GM12872 (cell line): ENCODE measurements at regions not wholly inside any gene's neighbourhood (a gene's known extent, or its start where the extent isn't known, plus 50 kb on each side); places are given as distances from the start of the nearest gene placed in this dataset.

Source experiments
- TF ChIP-seq, protein P1 (sequence below): IDR thresholded peaks from 3 replicates; pipeline ENCODE4 v1.5.1; 2011; ENCODE audit warnings: low read depth, mild to moderate bottlenecking, low read length, moderate library complexity; ENCODE audit not compliant: insufficient read depth

DNA sequence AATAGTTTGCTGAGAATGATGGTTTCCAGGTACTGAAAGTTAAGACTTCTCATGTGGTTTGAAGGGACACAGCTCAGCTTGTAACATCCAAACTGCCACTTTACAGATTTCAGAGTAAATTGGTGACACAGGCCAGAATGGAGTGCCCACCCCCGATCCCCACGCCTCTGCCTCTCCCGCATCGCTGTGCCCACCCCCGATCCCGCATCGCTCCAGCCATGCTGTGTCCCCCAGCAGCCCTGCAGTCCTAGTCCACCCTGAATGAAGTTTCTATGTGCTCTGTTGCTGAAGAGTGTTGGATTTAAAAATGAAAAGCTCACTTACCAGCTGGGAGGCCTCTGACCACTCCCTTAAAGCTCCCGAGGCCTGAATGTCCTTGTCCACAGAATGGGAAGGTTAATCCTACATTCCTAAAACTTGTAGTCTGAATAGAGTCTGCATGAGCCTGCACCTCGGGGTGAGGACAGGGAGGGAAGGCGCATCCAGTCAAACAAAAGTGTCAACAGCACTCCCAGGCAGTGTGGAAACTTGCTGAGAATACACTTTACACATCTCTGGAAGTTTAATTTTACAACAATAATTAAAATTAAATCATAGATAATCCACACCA lies 176.4 kb upstream of the ID2 start:
- TF ChIP-seq, protein P1, sequence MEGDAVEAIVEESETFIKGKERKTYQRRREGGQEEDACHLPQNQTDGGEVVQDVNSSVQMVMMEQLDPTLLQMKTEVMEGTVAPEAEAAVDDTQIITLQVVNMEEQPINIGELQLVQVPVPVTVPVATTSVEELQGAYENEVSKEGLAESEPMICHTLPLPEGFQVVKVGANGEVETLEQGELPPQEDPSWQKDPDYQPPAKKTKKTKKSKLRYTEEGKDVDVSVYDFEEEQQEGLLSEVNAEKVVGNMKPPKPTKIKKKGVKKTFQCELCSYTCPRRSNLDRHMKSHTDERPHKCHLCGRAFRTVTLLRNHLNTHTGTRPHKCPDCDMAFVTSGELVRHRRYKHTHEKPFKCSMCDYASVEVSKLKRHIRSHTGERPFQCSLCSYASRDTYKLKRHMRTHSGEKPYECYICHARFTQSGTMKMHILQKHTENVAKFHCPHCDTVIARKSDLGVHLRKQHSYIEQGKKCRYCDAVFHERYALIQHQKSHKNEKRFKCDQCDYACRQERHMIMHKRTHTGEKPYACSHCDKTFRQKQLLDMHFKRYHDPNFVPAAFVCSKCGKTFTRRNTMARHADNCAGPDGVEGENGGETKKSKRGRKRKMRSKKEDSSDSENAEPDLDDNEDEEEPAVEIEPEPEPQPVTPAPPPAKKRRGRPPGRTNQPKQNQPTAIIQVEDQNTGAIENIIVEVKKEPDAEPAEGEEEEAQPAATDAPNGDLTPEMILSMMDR = no peak

DNA sequence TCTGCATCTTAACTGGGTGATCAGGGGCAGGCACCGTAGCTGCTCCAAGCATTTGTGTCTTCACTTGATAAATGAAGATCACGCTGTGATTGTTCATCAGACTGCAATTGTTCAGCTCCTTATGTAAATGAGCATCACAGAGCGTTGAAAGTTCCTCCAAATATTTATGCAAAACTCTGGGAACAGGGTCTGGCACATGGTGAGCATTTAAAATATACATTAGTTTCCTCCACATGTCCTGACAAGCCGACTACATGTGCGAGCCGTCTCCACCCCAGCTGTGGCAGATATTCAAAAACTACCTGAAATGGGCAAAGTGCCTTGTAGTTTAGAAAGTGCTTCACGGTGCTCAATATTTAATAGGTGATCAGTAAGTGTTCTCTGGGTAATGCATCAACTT lies 175.1 kb upstream of the ID2 start:
- TF ChIP-seq, protein P1 = no peak

DNA sequence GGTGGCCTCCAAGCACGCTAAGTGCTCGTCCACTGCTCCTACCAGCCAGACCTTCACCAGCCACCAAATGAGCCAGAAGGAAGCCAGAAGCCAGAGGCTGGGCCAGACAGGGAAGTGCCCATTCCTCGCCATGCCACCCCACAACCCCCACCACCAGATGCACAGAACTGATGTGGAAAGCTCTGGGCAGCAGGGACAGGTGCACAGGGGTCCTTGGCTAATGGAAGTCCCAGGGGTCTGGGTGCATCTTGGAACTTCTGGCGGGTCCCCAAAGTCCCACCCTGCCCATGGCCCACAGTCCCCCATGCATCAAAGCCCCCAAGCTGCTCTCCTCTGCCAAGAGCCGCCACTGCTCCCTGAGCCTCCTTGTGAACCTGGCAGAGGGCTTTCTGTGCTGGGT lies 173.1 kb upstream of the ID2 start:
- TF ChIP-seq, protein P1 = no peak

DNA sequence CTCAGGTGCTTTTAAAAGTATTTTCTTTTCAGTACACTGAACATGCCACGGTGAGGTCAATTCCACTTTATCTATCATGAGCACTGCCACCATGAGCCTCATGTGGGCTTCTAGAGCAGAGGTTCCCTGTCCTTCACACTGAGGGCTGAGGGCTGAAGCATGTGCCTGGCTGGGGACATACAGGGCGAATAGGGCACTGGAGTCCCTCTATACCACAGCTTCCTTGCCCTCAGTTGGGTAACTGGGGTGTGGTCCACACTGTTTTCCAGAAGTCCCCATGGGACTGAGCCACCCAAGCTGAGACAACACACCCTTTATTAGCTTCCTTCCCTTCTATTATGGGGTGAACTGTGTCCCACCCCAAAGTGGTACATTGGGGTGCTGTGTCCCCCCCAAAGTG lies 172.2 kb upstream of the ID2 start:
- TF ChIP-seq, protein P1 = no peak

DNA sequence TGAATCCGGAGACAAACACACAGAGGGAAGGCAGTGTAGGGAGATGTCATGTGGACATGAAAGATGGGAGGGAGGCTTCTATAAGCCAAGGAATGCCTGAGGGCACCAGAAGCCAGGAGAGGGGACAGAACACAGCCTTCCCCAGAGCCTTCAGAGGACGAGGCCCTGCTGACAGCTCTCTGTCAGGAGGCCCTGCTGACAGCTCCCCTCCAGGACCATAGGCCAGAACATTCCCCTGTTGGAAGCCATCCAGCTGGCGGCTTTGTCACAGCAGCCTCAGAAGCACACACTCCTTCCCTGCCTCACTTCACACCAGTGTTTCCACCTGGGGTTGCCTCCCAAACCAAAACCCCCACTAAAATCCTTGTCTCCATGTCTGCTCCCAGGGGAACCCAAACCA lies 171.3 kb upstream of the ID2 start:
- TF ChIP-seq, protein P1 = no peak

DNA sequence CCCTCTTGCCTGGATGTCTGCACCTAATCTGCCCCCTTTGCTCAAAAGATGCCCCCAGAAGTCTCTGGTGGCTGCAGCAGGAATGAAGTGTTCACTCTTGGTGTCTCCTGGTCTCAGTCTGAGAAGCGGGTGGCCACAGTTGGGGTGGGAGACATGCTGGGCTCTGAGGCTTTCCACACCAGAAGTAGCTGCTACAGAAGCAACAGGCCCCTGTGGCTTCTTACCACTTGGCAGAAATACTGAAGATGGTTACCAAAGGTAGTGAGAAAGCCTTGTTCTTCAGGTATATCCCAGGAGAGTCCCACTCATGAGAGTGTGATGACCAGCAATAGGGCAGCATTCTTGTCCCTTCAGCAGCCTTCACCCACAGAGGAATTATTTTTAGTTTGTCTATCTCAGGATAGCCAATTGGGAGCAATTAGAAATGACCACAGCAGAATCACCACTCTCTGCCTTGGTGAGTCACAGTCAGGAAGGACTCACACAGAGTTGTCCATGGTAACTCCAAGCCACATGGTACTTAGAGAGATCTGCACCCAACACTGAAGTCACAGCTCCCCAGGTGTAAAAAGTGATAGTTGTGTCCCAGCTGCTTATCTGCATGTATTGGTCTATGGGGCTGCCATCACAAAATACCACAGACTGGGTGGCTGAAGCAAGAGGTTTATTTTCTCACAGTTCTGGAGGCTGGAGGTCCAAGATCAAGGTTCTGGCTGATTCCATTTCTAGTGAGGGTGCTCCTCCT lies 169.8 kb upstream of the ID2 start:
- TF ChIP-seq, protein P1 = no peak

DNA sequence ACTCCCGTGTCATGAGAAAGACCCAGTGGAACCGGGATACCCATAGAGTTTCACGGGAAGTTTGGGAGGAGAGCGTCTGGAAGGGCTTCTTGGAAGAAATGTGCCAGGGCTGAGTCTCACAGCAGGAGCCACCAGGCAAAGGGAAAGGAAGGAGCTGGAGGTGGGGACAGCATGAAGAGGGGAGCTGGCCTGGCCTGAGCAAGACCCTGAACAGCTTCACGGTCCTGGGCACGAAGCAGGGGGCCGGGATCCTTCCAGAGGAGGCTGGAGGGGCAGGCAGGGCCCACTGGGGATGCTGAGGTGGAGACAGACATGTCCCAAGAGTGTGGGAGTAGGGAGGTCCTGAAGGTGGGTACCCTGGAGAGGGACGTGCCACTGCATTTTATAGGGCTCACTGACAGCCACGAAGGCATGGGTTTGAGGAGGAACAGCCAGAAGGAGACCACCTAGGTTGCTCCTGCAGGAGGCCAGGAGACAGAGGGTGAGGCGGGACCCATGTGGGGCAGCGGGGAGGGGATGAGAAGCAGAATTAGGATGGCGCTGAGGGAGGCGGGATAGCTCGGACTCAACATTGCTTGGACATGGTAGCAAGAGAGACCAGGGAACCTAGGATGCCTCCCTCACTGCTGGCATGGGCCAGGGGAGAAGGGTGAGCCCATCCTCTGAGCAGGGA lies 168.1 kb upstream of the ID2 start:
- TF ChIP-seq, protein P1 = no peak
